GM12878 (cell line): ENCODE measurements at regions not wholly inside any gene's neighbourhood (a gene's known extent, or its start where the extent isn't known, plus 50 kb on each side); places are given as distances from the start of the nearest gene placed in this dataset.

Source experiments
- ATAC-seq: fragments of 200-7000 bp; cut with Tn5 transposase; 3 replicates; pipeline ENCODE4 v1.9.1; 2020; ENCODE audit warnings: mild to moderate bottlenecking, moderate library complexity
- BruUV-seq: library from RNA; stranded (reverse); fragments of 400-500 nt; replicated peaks from 2 replicates; lab custom pipeline; 2021; lab: Mats Ljungman, UMichigan
- CTCF ChIA-PET: fragments of 300-600 bp; sonication (Branson Sonifier 250); formaldehyde crosslinking; extraction: SDS; loops from one replicate; lab custom pipeline; 2021; ENCODE audit warnings: inconsistent platforms; lab: Yijun Ruan, JAX
- POLR2A ChIA-PET: fragments of 350-600 bp; formaldehyde crosslinking; extraction: SDS; loops from one replicate; lab custom pipeline; 2021; ENCODE audit warnings: inconsistent platforms; lab: Charles Lee
- RAD21 ChIA-PET: fragments of 300-600 bp; sonication (Branson Sonifier 250); formaldehyde crosslinking; loops from one replicate; lab custom pipeline; 2023; ENCODE audit warnings: antibody characterized with exemption; ENCODE audit not compliant: unreplicated experiment; lab: Charles Lee
- SMC1A ChIA-PET: fragments of 300-600 bp; sonication (Branson Sonifier 250); formaldehyde crosslinking; loops from one replicate; lab custom pipeline; 2023; ENCODE audit not compliant: unreplicated experiment, uncharacterized antibody; lab: Charles Lee
- DNase-seq: peaks from one replicate; pipeline ENCODE4 v3.0.0-alpha.2; 2011; ENCODE audit warnings: low read depth, low spot score
- FAIRE-seq: peaks from 3 replicates; lab custom pipeline; 2011; peaks lifted over from hg19 to GRCh38; lab: Jason Lieb, UNC
- H2AFZ ChIP-seq: 2 replicates; pipeline ENCODE4 v1.6.0; 2011; ENCODE audit warnings: low read depth, low read length, control low read depth; ENCODE audit not compliant: control insufficient read depth
- H3K27ac ChIP-seq: 2 replicates; pipeline ENCODE4 v1.5.1; 2011; ENCODE audit warnings: control low read depth; ENCODE audit not compliant: control insufficient read depth, insufficient read depth
- H3K27me3 ChIP-seq, 2 experiments: replicated peaks in 1 of 2; 2 replicates each; pipeline versions ENCODE4 v1.6.0 to v1.6.1; 2011; ENCODE audit warnings: low read length in 1 of 2; ENCODE audit not compliant: control insufficient read depth in 2 of 2, insufficient read depth in 2 of 2
- H3K36me3 ChIP-seq, 2 experiments: 2 replicates each; pipeline ENCODE4 v1.5.1; 2011; ENCODE audit warnings: low read length in 1 of 2; ENCODE audit not compliant: control insufficient read depth in 2 of 2, insufficient read depth in 2 of 2
- H3K4me1 ChIP-seq: 2 replicates; pipeline ENCODE4 v1.6.1; 2011; ENCODE audit warnings: mild to moderate bottlenecking, low read length, moderate library complexity, mixed read lengths; ENCODE audit not compliant: control insufficient read depth, insufficient read depth
- H3K4me2 ChIP-seq: 2 replicates; pipeline ENCODE4 v1.6.0; 2011; ENCODE audit warnings: control low read depth; ENCODE audit not compliant: control insufficient read depth, insufficient read depth
- H3K4me3 ChIP-seq: fragments of 200-600 bp; sonication (generic); 2 replicates; pipeline ENCODE4 v1.5.1; 2016
- H3K79me2 ChIP-seq: 2 replicates; pipeline ENCODE4 v1.6.0; 2011; ENCODE audit warnings: low read length; ENCODE audit not compliant: control insufficient read depth, insufficient read depth
- H3K9ac ChIP-seq: 2 replicates; pipeline ENCODE4 v1.8.0; 2011; ENCODE audit warnings: low read length, control low read depth, mixed read lengths; ENCODE audit not compliant: control insufficient read depth, insufficient read depth
- H3K9me3 ChIP-seq: replicated peaks from 3 replicates; pipeline ENCODE4 v1.5.1; 2011; ENCODE audit warnings: mild to moderate bottlenecking, low read length; ENCODE audit not compliant: control insufficient read depth, insufficient read depth
- H4K20me1 ChIP-seq: 2 replicates; pipeline ENCODE4 v1.6.0; 2011; ENCODE audit not compliant: control insufficient read depth, insufficient read depth
- CREB1 ChIP-seq: IDR thresholded peaks from 2 replicates; pipeline ENCODE4 v1.6.1; 2012; ENCODE audit warnings: low read depth, mild to moderate bottlenecking, inconsistent platforms
- FOXK2 ChIP-seq: fragments of 450-650 bp; IDR thresholded peaks from 2 replicates; pipeline ENCODE4 v1.6.1; 2017; ENCODE audit warnings: mild to moderate bottlenecking, moderate library complexity
- HDAC6 ChIP-seq: fragments of 200-600 bp; sonication (generic); IDR thresholded peaks from one replicate; pipeline ENCODE4 v1.8.0; 2017; ENCODE audit warnings: antibody characterized with exemption; ENCODE audit not compliant: unreplicated experiment
- KLF5 ChIP-seq: fragments of 450-650 bp; IDR thresholded peaks from 2 replicates; pipeline ENCODE4 v1.6.1; 2014; ENCODE audit warnings: mild to moderate bottlenecking; ENCODE audit not compliant: partially characterized antibody
- MEF2B ChIP-seq: fragments of 450-650 bp; IDR thresholded peaks from 2 replicates; pipeline ENCODE4 v1.6.1; 2018; ENCODE audit warnings: mild to moderate bottlenecking, moderate library complexity; ENCODE audit not compliant: partially characterized antibody, poor library complexity, severe bottlenecking
- MTA3 ChIP-seq: IDR thresholded peaks from 2 replicates; pipeline ENCODE4 v1.6.1; 2012; ENCODE audit warnings: low read length, inconsistent platforms, borderline replicate concordance
- NR2C1 ChIP-seq: fragments of 450-650 bp; IDR thresholded peaks from 2 replicates; pipeline ENCODE4 v1.6.1; 2017; ENCODE audit warnings: antibody characterized with exemption, mild to moderate bottlenecking, moderate library complexity
- PAX5 ChIP-seq: IDR thresholded peaks from 2 replicates; pipeline ENCODE4 v1.6.1; 2011; ENCODE audit warnings: low read depth, low read length, borderline replicate concordance
- POLR2A ChIP-seq: IDR thresholded peaks from 2 replicates; pipeline ENCODE4 v1.6.1; 2011; ENCODE audit warnings: low read depth, mild to moderate bottlenecking, low read length
- POLR2AphosphoS5 ChIP-seq: IDR thresholded peaks from 2 replicates; pipeline ENCODE4 v1.6.1; 2011; ENCODE audit warnings: mild to moderate bottlenecking, low read length, inconsistent platforms
- RAD21 ChIP-seq: IDR thresholded peaks from 2 replicates; pipeline ENCODE4 v1.6.1; 2011; ENCODE audit warnings: mild to moderate bottlenecking, low read depth, low read length, moderate library complexity; ENCODE audit not compliant: insufficient read depth
- ZNF217 ChIP-seq: fragments of 450-650 bp; IDR thresholded peaks from 2 replicates; pipeline ENCODE4 v1.6.1; 2017; ENCODE audit warnings: antibody characterized with exemption, mild to moderate bottlenecking
- ZZZ3 ChIP-seq: IDR thresholded peaks from 2 replicates; pipeline ENCODE4 v1.6.1; 2011; ENCODE audit warnings: low read depth; ENCODE audit not compliant: control insufficient read depth, insufficient read length
- in situ Hi-C: fragments of 300-500 bp; cut with MboI; formaldehyde crosslinking; loops from 9 replicates; pipeline ENCODE4 v1.14.3; 2018; ENCODE audit warnings: mixed read lengths
- intact Hi-C: fragments of 100-400 bp; cut with micrococcal nuclease; formaldehyde crosslinking; loops from one replicate; pipeline ENCODE4 v1.14.2; 2022; ENCODE audit not compliant: unreplicated experiment
- TF ChIP-seq, protein P1 (sequence below), 3 experiments: IDR thresholded peaks in 2 of 3; conservative IDR thresholded peaks in 1 of 3; 2 replicates each; pipeline ENCODE4 v1.5.1; 2011; ENCODE audit warnings: low read depth in 3 of 3, low read length in 3 of 3, mild to moderate bottlenecking in 3 of 3, control low read depth in 2 of 3, moderate library complexity in 2 of 3, inconsistent platforms in 1 of 3, mixed read lengths in 1 of 3; ENCODE audit not compliant: control insufficient read depth in 2 of 3, insufficient read depth in 1 of 3; ENCODE audit errors: extremely low read depth in 1 of 3
- TF ChIP-seq, protein P2 (sequence below): fragments of 450-650 bp; IDR thresholded peaks from 2 replicates; pipeline ENCODE4 v1.6.1; 2017; ENCODE audit warnings: mild to moderate bottlenecking, low read depth, inconsistent platforms; ENCODE audit not compliant: poor library complexity, severe bottlenecking

DNA sequence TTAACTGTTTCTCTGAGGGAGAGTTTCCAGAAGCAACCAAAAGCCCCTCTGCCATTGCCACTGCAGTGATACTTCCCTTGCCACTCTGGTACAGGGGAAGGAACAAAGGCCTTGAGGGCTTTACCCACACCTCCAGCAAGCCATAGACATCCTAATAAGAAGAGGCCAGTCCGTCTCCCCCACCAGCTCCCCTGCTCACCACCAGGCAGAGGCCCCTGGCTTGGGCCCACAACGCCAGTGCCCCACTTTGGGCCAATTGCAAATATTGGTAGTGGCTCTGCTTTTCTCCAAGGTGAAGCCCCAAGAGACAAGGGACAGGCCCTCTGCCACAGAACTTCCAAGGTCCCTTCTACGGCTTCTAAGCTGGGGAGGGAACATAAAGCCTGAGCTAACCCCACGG, 833.0 kb downstream of the DACH1 start (continued):
- TF ChIP-seq, protein P1, sequence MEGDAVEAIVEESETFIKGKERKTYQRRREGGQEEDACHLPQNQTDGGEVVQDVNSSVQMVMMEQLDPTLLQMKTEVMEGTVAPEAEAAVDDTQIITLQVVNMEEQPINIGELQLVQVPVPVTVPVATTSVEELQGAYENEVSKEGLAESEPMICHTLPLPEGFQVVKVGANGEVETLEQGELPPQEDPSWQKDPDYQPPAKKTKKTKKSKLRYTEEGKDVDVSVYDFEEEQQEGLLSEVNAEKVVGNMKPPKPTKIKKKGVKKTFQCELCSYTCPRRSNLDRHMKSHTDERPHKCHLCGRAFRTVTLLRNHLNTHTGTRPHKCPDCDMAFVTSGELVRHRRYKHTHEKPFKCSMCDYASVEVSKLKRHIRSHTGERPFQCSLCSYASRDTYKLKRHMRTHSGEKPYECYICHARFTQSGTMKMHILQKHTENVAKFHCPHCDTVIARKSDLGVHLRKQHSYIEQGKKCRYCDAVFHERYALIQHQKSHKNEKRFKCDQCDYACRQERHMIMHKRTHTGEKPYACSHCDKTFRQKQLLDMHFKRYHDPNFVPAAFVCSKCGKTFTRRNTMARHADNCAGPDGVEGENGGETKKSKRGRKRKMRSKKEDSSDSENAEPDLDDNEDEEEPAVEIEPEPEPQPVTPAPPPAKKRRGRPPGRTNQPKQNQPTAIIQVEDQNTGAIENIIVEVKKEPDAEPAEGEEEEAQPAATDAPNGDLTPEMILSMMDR (IDR thresholded peaks at IDR 0.05 in 2 of 3, conservative IDR thresholded peaks at IDR 0.05 in 1 of 3; ENCODE audit: control insufficient read depth in 2 of 3, extremely low read depth in 1 of 3, insufficient read depth in 1 of 3, low read depth in 3 of 3, low read length in 3 of 3) = no peak

DNA sequence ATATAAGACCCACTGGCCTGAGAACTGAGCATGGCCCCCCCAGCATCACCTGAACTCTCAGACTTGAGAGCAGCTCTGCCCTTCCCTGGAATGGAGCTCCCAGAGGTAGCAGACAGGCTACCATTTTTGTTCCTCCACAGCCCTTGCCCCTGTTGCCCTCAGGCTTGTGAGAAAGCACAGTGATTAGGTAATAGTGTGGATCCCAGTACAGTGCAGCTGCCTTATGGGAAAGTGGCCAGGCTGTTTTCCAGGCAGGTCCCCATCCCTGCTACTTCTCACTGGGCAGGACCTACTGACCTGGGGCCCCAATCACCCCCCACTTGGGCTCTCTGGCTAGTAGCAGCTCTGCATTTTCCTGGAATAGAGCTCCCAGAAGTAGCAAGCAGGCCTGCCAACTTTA, 834.0 kb downstream of the DACH1 start:
- ChIA-PET RAD21 (no interaction called here), SMC1A (no interaction called here), POLR2A (no interaction called here), CTCF (interaction anchor here (1.1 kb wide), 1 partner anchor 33 kb away, joined by 3 read pairs; no protein-coding TSS in a partner anchor)
- BruUV-seq = no TSS peak
- TF ChIP-seq POLR2A = no peak
- TF ChIP-seq CREB1 = no peak
- TF ChIP-seq ZZZ3 = no peak
- TF ChIP-seq POLR2AphosphoS5 = no peak
- no peak for TF ChIP-seq ZNF217
- TF ChIP-seq, protein P2, sequence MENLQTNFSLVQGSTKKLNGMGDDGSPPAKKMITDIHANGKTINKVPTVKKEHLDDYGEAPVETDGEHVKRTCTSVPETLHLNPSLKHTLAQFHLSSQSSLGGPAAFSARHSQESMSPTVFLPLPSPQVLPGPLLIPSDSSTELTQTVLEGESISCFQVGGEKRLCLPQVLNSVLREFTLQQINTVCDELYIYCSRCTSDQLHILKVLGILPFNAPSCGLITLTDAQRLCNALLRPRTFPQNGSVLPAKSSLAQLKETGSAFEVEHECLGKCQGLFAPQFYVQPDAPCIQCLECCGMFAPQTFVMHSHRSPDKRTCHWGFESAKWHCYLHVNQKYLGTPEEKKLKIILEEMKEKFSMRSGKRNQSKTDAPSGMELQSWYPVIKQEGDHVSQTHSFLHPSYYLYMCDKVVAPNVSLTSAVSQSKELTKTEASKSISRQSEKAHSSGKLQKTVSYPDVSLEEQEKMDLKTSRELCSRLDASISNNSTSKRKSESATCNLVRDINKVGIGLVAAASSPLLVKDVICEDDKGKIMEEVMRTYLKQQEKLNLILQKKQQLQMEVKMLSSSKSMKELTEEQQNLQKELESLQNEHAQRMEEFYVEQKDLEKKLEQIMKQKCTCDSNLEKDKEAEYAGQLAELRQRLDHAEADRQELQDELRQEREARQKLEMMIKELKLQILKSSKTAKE = no peak
- TF ChIP-seq HDAC6 = no peak
- TF ChIP-seq FOXK2 = no peak
- no peak for TF ChIP-seq MTA3
- TF ChIP-seq KLF5 = no peak
- TF ChIP-seq PAX5 = no peak
- TF ChIP-seq NR2C1 = no peak
- no peak for TF ChIP-seq MEF2B
- no peak for TF ChIP-seq RAD21
- Histone ChIP-seq H3K27me3 (no peaks in the 10 kb centered on the region), H3K79me2 (no peaks in the 10 kb centered on the region), H3K27ac (no peak overlapping the region), H3K9me3 (no peaks in the 10 kb centered on the region; the same call in 2 of the 3 replicates), H3K9ac (no peak overlapping the region), H3K36me3 (no peaks in the 10 kb centered on the region), H3K4me1 (no peaks in the 10 kb centered on the region), H3K4me2 (no peak overlapping the region), H3K4me3 (no peak overlapping the region), H4K20me1 (no peaks in the 10 kb centered on the region), H2AFZ (no peak overlapping the region)
- ATAC-seq = no peak
- intact Hi-C loops = no loop called here
- in situ Hi-C loops = no loop called here
- no peak for DNase-seq
- FAIRE-seq = no peak
